GM12873 (cell line): ENCODE measurements at regions not wholly inside any gene's neighbourhood (a gene's known extent, or its start where the extent isn't known, plus 50 kb on each side); places are given as distances from the start of the nearest gene placed in this dataset.

Source experiments
- TF ChIP-seq, protein P1 (sequence below): IDR thresholded peaks from 2 replicates; pipeline ENCODE4 v1.5.1; 2012; ENCODE audit warnings: low read depth, mild to moderate bottlenecking, moderate library complexity, low read length, control low read depth; ENCODE audit not compliant: insufficient read depth; ENCODE audit errors: missing control alignments

DNA sequence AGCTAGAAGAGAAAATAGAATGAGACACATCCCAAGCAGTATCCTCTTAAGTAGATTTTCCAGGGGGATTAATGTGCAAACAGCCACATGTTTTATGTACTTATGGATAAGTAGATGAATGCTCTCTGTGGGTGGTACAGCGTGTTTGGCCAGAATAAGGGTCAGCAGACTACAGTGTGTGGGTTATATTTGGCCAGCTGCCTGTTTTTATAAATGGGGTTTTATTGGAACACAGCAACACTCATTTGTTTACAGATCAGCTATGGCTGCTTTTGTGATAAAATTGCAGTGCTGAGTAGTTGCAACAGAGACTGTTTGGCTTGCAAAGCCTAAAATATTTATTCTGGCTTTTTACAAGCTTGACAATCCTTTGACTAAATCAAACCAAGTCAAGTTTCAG, 780.2 kb upstream of the SEL1L start:
- TF ChIP-seq, protein P1, sequence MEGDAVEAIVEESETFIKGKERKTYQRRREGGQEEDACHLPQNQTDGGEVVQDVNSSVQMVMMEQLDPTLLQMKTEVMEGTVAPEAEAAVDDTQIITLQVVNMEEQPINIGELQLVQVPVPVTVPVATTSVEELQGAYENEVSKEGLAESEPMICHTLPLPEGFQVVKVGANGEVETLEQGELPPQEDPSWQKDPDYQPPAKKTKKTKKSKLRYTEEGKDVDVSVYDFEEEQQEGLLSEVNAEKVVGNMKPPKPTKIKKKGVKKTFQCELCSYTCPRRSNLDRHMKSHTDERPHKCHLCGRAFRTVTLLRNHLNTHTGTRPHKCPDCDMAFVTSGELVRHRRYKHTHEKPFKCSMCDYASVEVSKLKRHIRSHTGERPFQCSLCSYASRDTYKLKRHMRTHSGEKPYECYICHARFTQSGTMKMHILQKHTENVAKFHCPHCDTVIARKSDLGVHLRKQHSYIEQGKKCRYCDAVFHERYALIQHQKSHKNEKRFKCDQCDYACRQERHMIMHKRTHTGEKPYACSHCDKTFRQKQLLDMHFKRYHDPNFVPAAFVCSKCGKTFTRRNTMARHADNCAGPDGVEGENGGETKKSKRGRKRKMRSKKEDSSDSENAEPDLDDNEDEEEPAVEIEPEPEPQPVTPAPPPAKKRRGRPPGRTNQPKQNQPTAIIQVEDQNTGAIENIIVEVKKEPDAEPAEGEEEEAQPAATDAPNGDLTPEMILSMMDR: no peak

DNA sequence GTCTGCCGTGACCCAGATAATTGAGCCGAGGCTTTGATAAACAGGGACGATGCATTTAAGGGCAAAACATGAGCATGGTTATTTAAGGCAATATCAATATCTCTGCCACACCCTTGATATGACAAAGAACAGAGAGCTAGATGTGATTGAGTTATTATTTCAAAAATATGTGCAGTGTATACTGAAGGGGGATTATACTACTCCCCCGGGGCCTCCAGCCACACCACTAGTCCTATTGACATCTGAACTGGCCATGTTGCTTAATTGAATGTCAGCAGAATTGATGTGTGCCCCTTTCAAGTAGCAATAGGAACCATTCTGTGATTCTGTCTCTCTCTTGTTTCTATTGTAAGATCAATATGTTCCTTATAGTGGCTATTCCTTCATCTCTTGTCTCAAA, 794.8 kb upstream of the SEL1L start:
- TF ChIP-seq, protein P1: no peak

DNA sequence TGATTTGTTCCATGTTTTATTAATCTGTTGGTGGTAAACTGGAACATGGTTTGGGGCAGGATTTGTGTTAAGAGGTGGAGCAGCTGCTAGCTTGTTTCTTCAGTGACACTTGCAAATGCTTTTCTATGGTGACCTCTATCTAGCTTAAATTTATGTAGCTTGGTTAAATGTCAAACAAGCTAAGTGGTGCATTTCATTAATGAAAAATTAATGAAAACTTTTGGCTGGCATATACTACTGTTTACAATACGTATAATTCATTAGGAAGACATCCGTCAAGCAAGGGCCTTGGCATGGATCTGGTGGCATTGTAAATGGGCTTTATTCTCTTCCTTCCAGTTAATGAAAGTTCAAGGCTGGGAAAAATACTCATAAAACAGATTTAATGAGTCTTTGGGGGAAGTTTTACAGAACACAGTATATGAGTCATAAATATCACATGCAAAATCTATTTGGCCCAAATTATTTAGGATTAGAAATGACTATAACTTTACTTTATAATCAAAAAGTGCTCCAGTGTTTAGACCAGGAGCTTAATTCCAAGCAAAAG, 807.7 kb upstream of the SEL1L start:
- TF ChIP-seq, protein P1: no peak

DNA sequence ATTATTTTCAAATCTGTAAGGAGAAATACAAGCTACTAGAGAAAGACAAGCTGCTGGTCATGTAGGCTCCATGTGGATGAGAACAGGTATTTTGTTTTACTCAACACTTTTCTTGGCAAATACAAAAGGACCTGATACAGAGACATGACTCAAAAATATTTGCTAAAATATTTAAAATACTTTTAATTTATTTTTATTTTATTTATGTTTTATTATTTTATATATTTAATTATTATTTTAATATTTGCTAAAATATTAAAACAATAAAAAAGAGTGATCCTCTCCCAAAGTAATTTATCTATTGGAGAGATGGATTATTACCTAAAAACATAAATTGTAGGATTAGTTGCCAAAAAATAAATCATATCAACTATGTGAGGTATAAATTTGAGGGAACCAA, 808.9 kb upstream of the SEL1L start:
- TF ChIP-seq, protein P1: no peak

DNA sequence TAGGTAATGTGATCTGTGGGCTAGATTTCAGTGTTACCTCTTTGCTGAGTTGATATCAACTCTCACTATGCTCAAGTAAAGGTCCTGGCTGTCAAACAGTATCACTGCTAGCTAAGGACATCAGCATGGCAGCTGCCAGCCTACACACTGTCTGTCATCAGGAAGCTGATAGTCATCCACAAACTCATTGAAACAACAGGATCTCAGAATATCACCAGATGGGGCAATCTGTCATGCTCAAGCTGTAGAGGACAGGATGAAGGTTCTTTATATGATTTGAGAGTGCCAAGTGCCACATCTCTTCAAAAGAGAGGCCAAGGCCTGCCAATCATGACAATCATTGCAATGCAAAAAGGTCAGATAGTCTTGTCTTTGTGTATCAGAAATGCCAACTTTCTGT, 811.5 kb upstream of the SEL1L start:
- TF ChIP-seq, protein P1: no peak

DNA sequence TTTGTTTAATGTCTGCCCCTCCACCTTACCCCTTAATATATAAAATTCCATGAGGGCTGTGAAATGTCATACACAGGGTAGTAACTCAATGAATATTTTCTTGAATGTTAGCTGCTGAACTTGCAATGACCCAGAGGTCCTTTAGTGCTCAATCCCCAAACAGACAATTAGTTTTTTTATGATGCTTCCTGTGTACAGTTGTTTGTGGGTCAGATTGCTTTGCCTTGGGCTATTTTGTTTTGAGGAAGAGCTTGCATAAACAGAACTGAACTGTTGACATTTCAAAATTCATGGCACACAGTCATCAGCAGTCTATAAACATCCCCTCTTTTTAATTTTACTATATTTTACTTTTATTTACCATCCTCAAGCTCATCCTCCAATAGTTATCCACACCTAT, 820.5 kb upstream of the SEL1L start:
- TF ChIP-seq, protein P1: no peak

DNA sequence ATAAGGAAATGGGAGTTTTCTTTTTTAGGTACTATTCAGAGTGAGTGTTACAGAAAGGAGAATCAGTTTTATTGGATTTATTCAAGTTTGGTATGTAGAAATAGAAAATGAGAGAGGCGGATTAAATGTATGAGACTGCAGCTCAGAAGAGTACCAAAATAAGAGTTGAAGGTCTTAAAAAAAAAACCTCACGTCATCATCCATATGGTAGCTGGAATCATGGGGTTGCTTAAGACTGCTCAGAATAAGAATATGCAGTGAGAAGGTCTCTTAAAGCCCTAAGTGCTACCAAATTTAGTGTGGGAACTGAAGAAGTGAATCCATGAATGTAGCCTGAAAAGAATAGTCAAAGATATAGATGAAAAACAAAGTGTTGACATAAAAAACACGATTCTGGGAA, 825.5 kb upstream of the SEL1L start:
- TF ChIP-seq, protein P1: no peak
